ENCODE measurements at regions not wholly inside any gene's neighbourhood (a gene's known extent, or its start where the extent isn't known, plus 50 kb on each side); places are given as distances from the start of the nearest gene placed in this dataset.

GRCh38 chr15:36251450-36251849 lies 328.0 kb upstream of the CDIN1 start:
- TF ChIP-seq ZNF174 (CRISPR knock-in tag; IDR thresholded peaks at IDR 0.05) (no peak), MAZ (CRISPR knock-in tag; conservative IDR thresholded peaks at IDR 0.05 in 1 of 2, IDR thresholded peaks at IDR 0.05 in 1 of 2) (no peak), MXD1 (CRISPR knock-in tag; IDR thresholded peaks at IDR 0.05; ENCODE audit: borderline replicate concordance, poor library complexity, severe bottlenecking) (no peak), ZKSCAN1 (IDR thresholded peaks at IDR 0.05; ENCODE audit: low read depth, low read length) (no peak), GATAD2A (IDR thresholded peaks at IDR 0.05) (no peak), CTCF (IDR thresholded peaks at IDR 0.05 in 2 of 3, conservative IDR thresholded peaks at IDR 0.05 in 1 of 3; ENCODE audit: insufficient read depth in 2 of 3, low read depth in 1 of 3, low read length in 3 of 3) (no peak), NRF1 (conservative IDR thresholded peaks at IDR 0.05 in 1 of 2, IDR thresholded peaks at IDR 0.05 in 1 of 2) (no peak), POLR2AphosphoS5 (IDR thresholded peaks at IDR 0.05; ENCODE audit: control insufficient read depth, insufficient read depth, low read depth, low read length) (no peak), ARHGAP35 (IDR thresholded peaks at IDR 0.05; ENCODE audit: partially characterized antibody) (no peak), GTF2F1 (IDR thresholded peaks at IDR 0.05; ENCODE audit: low read depth, low read length) (no peak), REST (IDR thresholded peaks at IDR 0.05; ENCODE audit: borderline replicate concordance) (no peak), REST (CRISPR knock-in tag; IDR thresholded peaks at IDR 0.05; ENCODE audit: low read depth) (no peak), ZNF274 (IDR thresholded peaks at IDR 0.05; ENCODE audit: borderline replicate concordance, low read depth, low read length) (no peak)
